SK-N-SH treated with all-trans-retinoic acid at 6 μM for 48 hours (cell line): ENCODE measurements at regions not wholly inside any gene's neighbourhood (a gene's known extent, or its start where the extent isn't known, plus 50 kb on each side); places are given as distances from the start of the nearest gene placed in this dataset.

Source experiments
- ATAC-seq: fragments of 200-7000 bp; cut with Tn5 transposase; 3 replicates; pipeline ENCODE4 v1.9.1; 2020; ENCODE audit warnings: mild to moderate bottlenecking, moderate library complexity
- ARNTL ChIP-seq: fragments of 450-650 bp; formaldehyde crosslinking; IDR thresholded peaks from 2 replicates; pipeline ENCODE4 v1.5.0; 2020; ENCODE audit warnings: low read depth, mild to moderate bottlenecking, moderate library complexity, borderline replicate concordance
- BACH2 ChIP-seq: fragments of 250-450 bp; sonication (Bioruptor Pico); IDR thresholded peaks from 2 replicates; pipeline ENCODE4 v1.9.0; 2021; ENCODE audit warnings: mild to moderate bottlenecking, borderline replicate concordance
- CSDC2 ChIP-seq: fragments of 250-450 bp; sonication (Bioruptor Pico); IDR thresholded peaks from 2 replicates; pipeline ENCODE4 v1.5.0; 2020; ENCODE audit warnings: mild to moderate bottlenecking, moderate library complexity
- ESRRG ChIP-seq: fragments of 250-450 bp; sonication (Bioruptor Pico); IDR thresholded peaks from 2 replicates; pipeline ENCODE4 v1.6.1; 2021; ENCODE audit warnings: mild to moderate bottlenecking
- GLIS3 ChIP-seq: fragments of 250-450 bp; sonication (Bioruptor Pico); IDR thresholded peaks from 2 replicates; pipeline ENCODE4 v1.5.0; 2020; ENCODE audit warnings: mild to moderate bottlenecking, moderate library complexity
- ISL1 ChIP-seq: fragments of 250-450 bp; sonication (Bioruptor Pico); IDR thresholded peaks from 2 replicates; pipeline ENCODE4 v2.1.2; 2022; ENCODE audit warnings: mild to moderate bottlenecking, moderate library complexity
- OSR1 ChIP-seq: fragments of 250-450 bp; sonication (Bioruptor Pico); IDR thresholded peaks from 2 replicates; pipeline ENCODE4 v1.8.0; 2022; ENCODE audit warnings: moderate library complexity, mild to moderate bottlenecking, inconsistent platforms
- RARB ChIP-seq: fragments of 250-450 bp; sonication (Bioruptor Pico); IDR thresholded peaks from 2 replicates; pipeline ENCODE4 v1.8.0; 2021; ENCODE audit warnings: mild to moderate bottlenecking, moderate library complexity
- SNAI2 ChIP-seq: fragments of 250-450 bp; sonication (Bioruptor Pico); IDR thresholded peaks from 2 replicates; pipeline ENCODE4 v1.5.0; 2020; ENCODE audit warnings: mild to moderate bottlenecking, moderate library complexity
- ZC3H10 ChIP-seq: fragments of 250-450 bp; sonication (Bioruptor Pico); IDR thresholded peaks from 2 replicates; pipeline ENCODE4 v1.5.1; 2021; ENCODE audit warnings: mild to moderate bottlenecking, moderate library complexity
- ZFP3 ChIP-seq: fragments of 250-450 bp; sonication (Bioruptor Pico); IDR thresholded peaks from 2 replicates; pipeline ENCODE4 v1.5.0; 2020; ENCODE audit warnings: mild to moderate bottlenecking, moderate library complexity
- ZFP30 ChIP-seq: fragments of 450-650 bp; formaldehyde crosslinking; IDR thresholded peaks from 2 replicates; pipeline ENCODE4 v1.5.0; 2022; ENCODE audit warnings: mild to moderate bottlenecking, moderate library complexity
- ZNF565 ChIP-seq: fragments of 450-650 bp; formaldehyde crosslinking; conservative IDR thresholded peaks from 2 replicates; pipeline ENCODE4 v1.5.0; 2020; ENCODE audit warnings: low read depth, mild to moderate bottlenecking, moderate library complexity
- ZNF8 ChIP-seq: fragments of 450-650 bp; formaldehyde crosslinking; IDR thresholded peaks from 2 replicates; pipeline ENCODE4 v1.5.0; 2020; ENCODE audit warnings: mild to moderate bottlenecking, moderate library complexity
- TF ChIP-seq, protein P1 (sequence below): fragments of 250-450 bp; sonication (Bioruptor Pico); IDR thresholded peaks from 2 replicates; pipeline ENCODE4 v1.5.1; 2021; ENCODE audit warnings: mild to moderate bottlenecking, moderate library complexity
- TF ChIP-seq, protein P2 (sequence below): fragments of 250-450 bp; sonication (Bioruptor Pico); IDR thresholded peaks from 2 replicates; pipeline ENCODE4 v1.5.0; 2020; ENCODE audit warnings: mild to moderate bottlenecking, moderate library complexity
- TF ChIP-seq, protein P3 (sequence below): fragments of 250-450 bp; sonication (Bioruptor Pico); IDR thresholded peaks from 2 replicates; pipeline ENCODE4 v1.5.1; 2020; ENCODE audit warnings: low read depth, mild to moderate bottlenecking, moderate library complexity
- TF ChIP-seq, protein P4 (sequence below): fragments of 250-450 bp; sonication (Bioruptor Pico); IDR thresholded peaks from 2 replicates; pipeline ENCODE4 v1.8.0; 2021; ENCODE audit warnings: low read depth, mild to moderate bottlenecking, moderate library complexity, borderline replicate concordance
- TF ChIP-seq, protein P5 (sequence below): fragments of 250-450 bp; sonication (Bioruptor Pico); IDR thresholded peaks from 2 replicates; pipeline ENCODE4 v1.8.0; 2020; ENCODE audit warnings: mild to moderate bottlenecking, moderate library complexity, borderline replicate concordance

DNA sequence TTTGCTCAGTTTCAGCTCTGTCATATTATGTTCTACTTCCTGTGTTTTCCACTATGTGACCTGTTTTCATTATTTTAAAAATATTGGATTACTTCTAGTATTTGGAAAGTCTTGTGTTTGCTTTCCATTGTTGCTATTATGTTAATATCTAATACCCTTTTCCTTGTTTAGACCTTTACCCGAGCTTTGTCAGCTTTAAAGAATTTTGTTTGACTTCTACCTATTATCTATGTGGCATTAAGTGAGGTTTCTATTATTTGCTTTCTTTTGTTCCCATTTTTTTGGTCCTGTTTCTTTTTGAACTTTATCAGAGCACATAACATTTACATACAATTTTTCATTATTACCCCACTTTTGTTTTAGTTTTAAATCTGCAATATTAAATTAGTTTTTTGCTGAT, 202.7 kb downstream of the MANEA start:
- no peak for TF ChIP-seq GLIS3 (CRISPR knock-in tag)
- no peak for TF ChIP-seq ISL1 (CRISPR knock-in tag)
- no peak for TF ChIP-seq OSR1 (CRISPR knock-in tag)
- no peak for TF ChIP-seq BACH2 (CRISPR knock-in tag)
- TF ChIP-seq, protein P1, sequence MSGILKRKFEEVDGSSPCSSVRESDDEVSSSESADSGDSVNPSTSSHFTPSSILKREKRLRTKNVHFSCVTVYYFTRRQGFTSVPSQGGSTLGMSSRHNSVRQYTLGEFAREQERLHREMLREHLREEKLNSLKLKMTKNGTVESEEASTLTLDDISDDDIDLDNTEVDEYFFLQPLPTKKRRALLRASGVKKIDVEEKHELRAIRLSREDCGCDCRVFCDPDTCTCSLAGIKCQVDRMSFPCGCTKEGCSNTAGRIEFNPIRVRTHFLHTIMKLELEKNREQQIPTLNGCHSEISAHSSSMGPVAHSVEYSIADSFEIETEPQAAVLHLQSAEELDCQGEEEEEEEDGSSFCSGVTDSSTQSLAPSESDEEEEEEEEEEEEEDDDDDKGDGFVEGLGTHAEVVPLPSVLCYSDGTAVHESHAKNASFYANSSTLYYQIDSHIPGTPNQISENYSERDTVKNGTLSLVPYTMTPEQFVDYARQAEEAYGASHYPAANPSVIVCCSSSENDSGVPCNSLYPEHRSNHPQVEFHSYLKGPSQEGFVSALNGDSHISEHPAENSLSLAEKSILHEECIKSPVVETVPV = no peak
- TF ChIP-seq ZFP3 (CRISPR knock-in tag) = no peak
- no peak for TF ChIP-seq CSDC2 (CRISPR knock-in tag)
- TF ChIP-seq ARNTL (CRISPR knock-in tag) = no peak
- TF ChIP-seq, protein P2, sequence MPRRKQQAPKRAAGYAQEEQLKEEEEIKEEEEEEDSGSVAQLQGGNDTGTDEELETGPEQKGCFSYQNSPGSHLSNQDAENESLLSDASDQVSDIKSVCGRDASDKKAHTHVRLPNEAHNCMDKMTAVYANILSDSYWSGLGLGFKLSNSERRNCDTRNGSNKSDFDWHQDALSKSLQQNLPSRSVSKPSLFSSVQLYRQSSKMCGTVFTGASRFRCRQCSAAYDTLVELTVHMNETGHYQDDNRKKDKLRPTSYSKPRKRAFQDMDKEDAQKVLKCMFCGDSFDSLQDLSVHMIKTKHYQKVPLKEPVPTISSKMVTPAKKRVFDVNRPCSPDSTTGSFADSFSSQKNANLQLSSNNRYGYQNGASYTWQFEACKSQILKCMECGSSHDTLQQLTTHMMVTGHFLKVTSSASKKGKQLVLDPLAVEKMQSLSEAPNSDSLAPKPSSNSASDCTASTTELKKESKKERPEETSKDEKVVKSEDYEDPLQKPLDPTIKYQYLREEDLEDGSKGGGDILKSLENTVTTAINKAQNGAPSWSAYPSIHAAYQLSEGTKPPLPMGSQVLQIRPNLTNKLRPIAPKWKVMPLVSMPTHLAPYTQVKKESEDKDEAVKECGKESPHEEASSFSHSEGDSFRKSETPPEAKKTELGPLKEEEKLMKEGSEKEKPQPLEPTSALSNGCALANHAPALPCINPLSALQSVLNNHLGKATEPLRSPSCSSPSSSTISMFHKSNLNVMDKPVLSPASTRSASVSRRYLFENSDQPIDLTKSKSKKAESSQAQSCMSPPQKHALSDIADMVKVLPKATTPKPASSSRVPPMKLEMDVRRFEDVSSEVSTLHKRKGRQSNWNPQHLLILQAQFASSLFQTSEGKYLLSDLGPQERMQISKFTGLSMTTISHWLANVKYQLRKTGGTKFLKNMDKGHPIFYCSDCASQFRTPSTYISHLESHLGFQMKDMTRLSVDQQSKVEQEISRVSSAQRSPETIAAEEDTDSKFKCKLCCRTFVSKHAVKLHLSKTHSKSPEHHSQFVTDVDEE (CRISPR knock-in tag) = no peak
- no peak for TF ChIP-seq ZNF8
- TF ChIP-seq, protein P3, sequence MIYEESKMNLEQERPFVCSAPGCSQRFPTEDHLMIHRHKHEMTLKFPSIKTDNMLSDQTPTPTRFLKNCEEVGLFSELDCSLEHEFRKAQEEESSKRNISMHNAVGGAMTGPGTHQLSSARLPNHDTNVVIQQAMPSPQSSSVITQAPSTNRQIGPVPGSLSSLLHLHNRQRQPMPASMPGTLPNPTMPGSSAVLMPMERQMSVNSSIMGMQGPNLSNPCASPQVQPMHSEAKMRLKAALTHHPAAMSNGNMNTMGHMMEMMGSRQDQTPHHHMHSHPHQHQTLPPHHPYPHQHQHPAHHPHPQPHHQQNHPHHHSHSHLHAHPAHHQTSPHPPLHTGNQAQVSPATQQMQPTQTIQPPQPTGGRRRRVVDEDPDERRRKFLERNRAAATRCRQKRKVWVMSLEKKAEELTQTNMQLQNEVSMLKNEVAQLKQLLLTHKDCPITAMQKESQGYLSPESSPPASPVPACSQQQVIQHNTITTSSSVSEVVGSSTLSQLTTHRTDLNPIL = no peak
- TF ChIP-seq, protein P4, sequence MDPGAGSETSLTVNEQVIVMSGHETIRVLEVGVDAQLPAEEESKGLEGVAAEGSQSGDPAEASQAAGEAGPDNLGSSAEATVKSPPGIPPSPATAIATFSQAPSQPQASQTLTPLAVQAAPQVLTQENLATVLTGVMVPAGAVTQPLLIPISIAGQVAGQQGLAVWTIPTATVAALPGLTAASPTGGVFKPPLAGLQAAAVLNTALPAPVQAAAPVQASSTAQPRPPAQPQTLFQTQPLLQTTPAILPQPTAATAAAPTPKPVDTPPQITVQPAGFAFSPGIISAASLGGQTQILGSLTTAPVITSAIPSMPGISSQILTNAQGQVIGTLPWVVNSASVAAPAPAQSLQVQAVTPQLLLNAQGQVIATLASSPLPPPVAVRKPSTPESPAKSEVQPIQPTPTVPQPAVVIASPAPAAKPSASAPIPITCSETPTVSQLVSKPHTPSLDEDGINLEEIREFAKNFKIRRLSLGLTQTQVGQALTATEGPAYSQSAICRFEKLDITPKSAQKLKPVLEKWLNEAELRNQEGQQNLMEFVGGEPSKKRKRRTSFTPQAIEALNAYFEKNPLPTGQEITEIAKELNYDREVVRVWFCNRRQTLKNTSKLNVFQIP (CRISPR knock-in tag) = no peak
- no peak for TF ChIP-seq ESRRG (CRISPR knock-in tag)
- no peak for ATAC-seq

DNA sequence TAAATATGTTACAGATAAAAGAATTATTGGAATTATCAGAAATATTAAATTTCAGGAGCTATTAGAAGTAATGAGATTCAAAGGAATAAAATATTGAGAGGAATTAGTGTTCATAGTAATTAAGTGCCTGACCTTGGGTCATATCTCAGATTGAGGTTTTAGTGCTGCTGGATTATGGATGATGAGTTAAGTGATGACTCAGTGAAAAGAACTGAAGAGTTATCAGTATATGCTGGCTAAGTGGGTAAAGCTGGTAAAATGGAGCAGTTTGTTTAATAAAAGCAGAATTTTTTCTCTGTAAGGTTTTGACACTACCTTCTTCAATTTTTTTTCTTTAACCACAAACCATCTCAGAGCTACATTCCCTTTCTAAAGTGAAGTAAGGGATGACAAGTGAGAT, 206.7 kb downstream of the MANEA start:
- ATAC-seq = no peak

More for the DNA sequence above, 206.7 kb downstream of the MANEA start:
- TF ChIP-seq, protein P4 (CRISPR knock-in tag) = no peak
- TF ChIP-seq OSR1 (CRISPR knock-in tag) = no peak
- TF ChIP-seq, protein P5, sequence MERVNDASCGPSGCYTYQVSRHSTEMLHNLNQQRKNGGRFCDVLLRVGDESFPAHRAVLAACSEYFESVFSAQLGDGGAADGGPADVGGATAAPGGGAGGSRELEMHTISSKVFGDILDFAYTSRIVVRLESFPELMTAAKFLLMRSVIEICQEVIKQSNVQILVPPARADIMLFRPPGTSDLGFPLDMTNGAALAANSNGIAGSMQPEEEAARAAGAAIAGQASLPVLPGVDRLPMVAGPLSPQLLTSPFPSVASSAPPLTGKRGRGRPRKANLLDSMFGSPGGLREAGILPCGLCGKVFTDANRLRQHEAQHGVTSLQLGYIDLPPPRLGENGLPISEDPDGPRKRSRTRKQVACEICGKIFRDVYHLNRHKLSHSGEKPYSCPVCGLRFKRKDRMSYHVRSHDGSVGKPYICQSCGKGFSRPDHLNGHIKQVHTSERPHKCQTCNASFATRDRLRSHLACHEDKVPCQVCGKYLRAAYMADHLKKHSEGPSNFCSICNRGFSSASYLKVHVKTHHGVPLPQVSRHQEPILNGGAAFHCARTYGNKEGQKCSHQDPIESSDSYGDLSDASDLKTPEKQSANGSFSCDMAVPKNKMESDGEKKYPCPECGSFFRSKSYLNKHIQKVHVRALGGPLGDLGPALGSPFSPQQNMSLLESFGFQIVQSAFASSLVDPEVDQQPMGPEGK (CRISPR knock-in tag) = no peak
- TF ChIP-seq, protein P3 = no peak
- TF ChIP-seq ESRRG (CRISPR knock-in tag) = no peak
- TF ChIP-seq ZNF8 = no peak
- TF ChIP-seq ARNTL (CRISPR knock-in tag) = no peak
- no peak for TF ChIP-seq ZC3H10 (CRISPR knock-in tag)
- TF ChIP-seq ZFP30 = no peak
- TF ChIP-seq RARB (CRISPR knock-in tag) = no peak
- no peak for TF ChIP-seq SNAI2 (CRISPR knock-in tag)
- TF ChIP-seq, protein P1 = no peak
- no peak for TF ChIP-seq GLIS3 (CRISPR knock-in tag)
- TF ChIP-seq, protein P2 (CRISPR knock-in tag) = no peak
- TF ChIP-seq BACH2 (CRISPR knock-in tag) = no peak
- TF ChIP-seq ZNF565 (CRISPR knock-in tag) = no peak
- TF ChIP-seq ISL1 (CRISPR knock-in tag) = no peak
